Fibroblast of lung (primary cell): ENCODE measurements at regions not wholly inside any gene's neighbourhood (a gene's known extent, or its start where the extent isn't known, plus 50 kb on each side); places are given as distances from the start of the nearest gene placed in this dataset.

Experiments
- CTCF ChIP-seq, 2 donors: IDR thresholded peaks in 1 of 2; conservative IDR thresholded peaks in 1 of 2; 1 replicate in 1 of 2; 2 replicates in 1 of 2; pipeline ENCODE4 v1.5.1; 2011 to 2012; ENCODE audit warnings: low read length in 2 of 2, control low read depth in 1 of 2, inconsistent platforms in 1 of 2, low read depth in 1 of 2, mild to moderate bottlenecking in 1 of 2
- EZH2 ChIP-seq: IDR thresholded peaks from 2 replicates; pipeline ENCODE4 v1.5.1; 2012; ENCODE audit warnings: low read length, control low read depth, mild to moderate bottlenecking; ENCODE audit errors: missing control alignments

GRCh38 chr10:6813856-6814255, 233.8 kb upstream of the PRKCQ start:
- TF ChIP-seq CTCF (conservative IDR thresholded peaks at IDR 0.05 in 1 of 2, IDR thresholded peaks at IDR 0.05 in 1 of 2; ENCODE audit: low read depth in 1 of 2, low read length in 2 of 2) (no peak), EZH2 (no peak)
